Omental fat pad (tissue), 3 donors: ENCODE measurements at regions not wholly inside any gene's neighbourhood (a gene's known extent, or its start where the extent isn't known, plus 50 kb on each side); places are given as distances from the start of the nearest gene placed in this dataset.
A peak's percentile ranks its signal among the peaks of the same experiment; 100 is the strongest.

Source experiments
- ATAC-seq: fragments of 150-250 bp; one replicate; pipeline ENCODE4 v1.9.1; 2016; ENCODE audit warnings: mild to moderate bottlenecking, moderate library complexity; ENCODE audit not compliant: low FRiP score
- DNase-seq: peaks from one replicate; pipeline ENCODE4 v3.0.0-alpha.2; 2019; ENCODE audit warnings: low spot score
- TF ChIP-seq, protein P1 (sequence below), 3 donors: fragments of 450-650 bp; IDR thresholded peaks; one replicate each; pipeline ENCODE4 v1.5.1; 2016 to 2017; ENCODE audit warnings: antibody characterized with exemption in 3 of 3, mild to moderate bottlenecking in 3 of 3, moderate library complexity in 2 of 3

DNA sequence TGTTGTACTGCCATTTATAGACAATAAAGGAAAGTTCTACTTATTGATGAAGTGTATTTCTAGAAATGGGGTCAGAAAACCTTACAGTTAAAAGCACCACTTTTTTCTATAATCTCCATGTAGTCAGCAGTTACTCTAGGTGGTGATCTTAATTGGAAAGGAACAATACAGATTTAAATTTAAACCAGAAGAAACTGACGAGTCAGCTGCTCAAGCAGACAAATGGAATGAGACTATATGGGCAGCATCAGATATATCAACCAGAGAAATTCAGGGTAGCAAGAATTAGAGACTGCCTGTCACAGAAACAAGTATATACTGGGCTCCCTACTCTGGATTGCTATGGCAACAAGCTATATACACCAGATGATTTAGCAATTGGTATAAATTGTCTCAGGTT lies 99.6 kb upstream of the SCG2 start:
- TF ChIP-seq, protein P1, sequence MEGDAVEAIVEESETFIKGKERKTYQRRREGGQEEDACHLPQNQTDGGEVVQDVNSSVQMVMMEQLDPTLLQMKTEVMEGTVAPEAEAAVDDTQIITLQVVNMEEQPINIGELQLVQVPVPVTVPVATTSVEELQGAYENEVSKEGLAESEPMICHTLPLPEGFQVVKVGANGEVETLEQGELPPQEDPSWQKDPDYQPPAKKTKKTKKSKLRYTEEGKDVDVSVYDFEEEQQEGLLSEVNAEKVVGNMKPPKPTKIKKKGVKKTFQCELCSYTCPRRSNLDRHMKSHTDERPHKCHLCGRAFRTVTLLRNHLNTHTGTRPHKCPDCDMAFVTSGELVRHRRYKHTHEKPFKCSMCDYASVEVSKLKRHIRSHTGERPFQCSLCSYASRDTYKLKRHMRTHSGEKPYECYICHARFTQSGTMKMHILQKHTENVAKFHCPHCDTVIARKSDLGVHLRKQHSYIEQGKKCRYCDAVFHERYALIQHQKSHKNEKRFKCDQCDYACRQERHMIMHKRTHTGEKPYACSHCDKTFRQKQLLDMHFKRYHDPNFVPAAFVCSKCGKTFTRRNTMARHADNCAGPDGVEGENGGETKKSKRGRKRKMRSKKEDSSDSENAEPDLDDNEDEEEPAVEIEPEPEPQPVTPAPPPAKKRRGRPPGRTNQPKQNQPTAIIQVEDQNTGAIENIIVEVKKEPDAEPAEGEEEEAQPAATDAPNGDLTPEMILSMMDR (IDR thresholded peaks at IDR 0.05), result no peak
- no peak for DNase-seq
- no peak for ATAC-seq

DNA sequence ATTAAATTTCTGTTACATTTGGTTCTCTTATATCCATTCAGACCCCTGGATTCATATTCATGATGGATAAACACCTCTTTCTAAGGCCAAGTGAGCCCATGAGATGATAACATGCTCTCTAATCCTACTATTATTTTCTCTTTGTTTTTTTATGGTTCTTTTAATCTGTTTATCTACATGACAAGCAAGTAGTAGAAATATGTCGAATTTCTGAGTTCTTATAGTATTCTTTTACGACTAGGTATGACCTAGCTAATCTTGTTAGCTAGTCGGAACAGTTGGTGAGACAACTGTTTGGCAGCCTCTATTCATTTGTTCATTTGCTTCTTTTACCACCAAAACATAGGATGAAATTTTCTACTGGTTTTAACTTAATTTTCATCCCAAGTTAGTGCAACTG lies 98.1 kb upstream of the SCG2 start:
- TF ChIP-seq, protein P1 (IDR thresholded peaks at IDR 0.05), result no peak
- ATAC-seq (no peak), DNase-seq (no peak)

DNA sequence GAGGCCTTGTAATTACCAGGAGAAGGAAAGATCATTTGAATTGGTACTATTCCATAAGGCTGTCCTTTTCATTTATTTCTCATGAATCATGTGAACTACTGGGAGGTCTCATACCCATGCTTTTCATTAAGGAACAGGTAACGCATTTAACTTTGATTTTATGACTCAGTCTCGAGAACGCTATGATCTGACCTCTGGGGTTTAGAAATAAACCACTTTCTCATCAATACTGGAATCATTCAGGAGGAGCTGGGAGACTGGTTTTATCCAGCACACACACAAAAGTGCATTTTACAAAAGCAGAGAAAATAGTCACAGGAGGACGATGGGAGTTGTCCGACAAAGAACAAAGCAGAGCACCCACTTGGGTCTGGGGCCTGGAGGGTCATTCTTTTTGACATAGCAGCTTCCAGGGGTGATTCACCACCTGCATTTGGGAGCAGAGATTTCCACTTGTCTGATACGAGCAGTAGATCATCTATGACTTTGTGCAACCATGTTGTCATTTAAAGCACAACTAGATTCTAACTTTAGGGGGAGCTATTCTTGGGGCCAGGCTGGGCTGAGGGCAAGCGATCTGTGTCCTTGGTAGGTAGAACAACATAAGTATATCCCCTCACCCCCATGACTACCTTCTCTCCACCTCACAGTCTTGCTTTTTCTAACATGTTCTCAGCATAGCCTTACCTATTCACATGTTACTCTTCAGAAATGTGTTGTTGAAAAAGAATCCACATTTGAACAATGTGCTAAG lies 95.9 kb upstream of the SCG2 start:
- DNase-seq (no peak), ATAC-seq (no peak)
- TF ChIP-seq, protein P1 (IDR thresholded peaks at IDR 0.05), result no peak

DNA sequence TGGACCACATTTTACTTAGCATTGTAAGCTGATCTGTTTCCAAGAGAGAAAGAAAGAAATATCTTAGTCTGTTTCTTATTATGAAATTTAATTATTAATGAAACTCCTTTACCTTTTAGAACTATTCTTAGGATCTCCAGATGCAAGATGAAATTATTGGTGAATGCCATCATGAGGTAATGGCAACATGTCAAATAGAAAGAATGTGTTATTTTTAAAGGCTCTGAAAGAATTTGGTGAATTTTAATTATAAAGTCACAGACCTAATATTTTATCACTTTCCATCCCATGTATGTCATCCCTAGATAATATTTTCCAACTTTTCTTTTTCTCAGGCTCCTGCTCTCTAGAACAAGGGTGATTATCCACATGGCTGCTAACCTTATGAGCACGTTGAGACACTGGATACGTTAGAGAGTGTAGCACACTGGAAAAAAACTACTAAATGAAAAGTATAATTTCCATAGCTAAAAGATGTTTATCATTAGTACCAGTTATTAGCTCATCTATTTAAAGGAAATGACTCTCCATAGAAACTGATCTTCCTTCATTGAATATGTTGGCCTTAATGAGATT lies 95.2 kb upstream of the SCG2 start:
- TF ChIP-seq, protein P1 (IDR thresholded peaks at IDR 0.05), result no peak
- ATAC-seq (no peak), DNase-seq (no peak)

DNA sequence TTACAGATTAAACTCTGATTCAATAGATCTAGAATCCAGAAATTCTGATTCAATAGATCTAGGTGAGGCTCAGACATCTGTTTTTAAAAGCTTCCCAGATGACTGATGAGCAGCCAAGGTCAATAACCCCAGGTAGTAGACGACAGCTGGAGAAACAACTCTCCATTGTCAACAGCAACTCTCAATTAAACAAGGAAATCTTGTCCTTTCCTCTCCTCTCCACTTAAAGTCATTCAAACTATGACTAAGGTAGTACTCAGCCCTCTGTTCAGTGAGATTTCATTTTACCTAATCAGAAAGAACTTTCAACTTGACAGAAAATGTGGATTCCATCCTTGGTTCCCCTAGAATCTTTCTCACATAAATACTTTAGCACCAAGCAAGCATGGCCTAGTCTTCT lies 94.6 kb upstream of the SCG2 start:
- ATAC-seq (peak; percentile 34), DNase-seq (no peak)
- TF ChIP-seq, protein P1 (IDR thresholded peaks at IDR 0.05), result no peak

DNA sequence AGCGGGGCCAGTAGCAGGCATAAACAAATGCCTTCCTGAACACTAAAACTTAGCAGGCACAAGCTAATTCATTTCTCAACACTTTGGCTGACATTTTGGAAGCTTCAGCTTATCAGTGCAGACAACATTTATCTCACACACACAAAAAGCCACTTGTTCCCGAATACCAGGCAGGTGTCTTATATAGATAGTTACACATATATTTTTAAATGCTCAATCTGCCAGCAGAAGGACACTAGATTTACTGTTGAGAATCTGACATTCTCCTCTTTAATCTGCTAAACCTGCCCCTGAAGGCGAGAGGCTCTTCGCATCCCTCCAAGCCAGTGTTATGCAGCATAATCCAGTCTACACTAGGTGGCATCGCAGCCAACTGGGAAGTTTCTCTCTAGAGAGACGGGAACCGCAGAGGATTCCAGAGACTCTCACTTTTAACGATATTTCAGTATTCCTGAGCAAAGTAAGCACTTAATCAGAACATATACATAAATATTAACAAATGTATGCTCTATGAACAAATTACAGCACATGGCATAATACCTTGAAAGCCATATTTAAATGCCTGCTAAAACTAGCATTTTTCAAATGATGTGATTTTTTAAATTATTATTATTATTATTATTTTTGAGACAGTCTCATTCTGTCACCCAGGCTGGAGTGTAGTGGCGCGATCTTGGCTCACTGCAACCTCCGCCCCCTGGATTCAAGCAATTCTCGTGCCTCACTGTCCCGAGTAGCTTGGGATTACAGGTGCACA lies 90.2 kb upstream of the SCG2 start:
- ATAC-seq (peak; percentile 66), DNase-seq (no peak)
- TF ChIP-seq, protein P1 (IDR thresholded peaks at IDR 0.05), result no peak
